IMR-90 (cell line): ENCODE measurements at regions not wholly inside any gene's neighbourhood (a gene's known extent, or its start where the extent isn't known, plus 50 kb on each side); places are given as distances from the start of the nearest gene placed in this dataset.

ENCODE experiments used
- ATAC-seq: fragments of 200-7000 bp; cut with Tn5 transposase; 2 replicates; pipeline ENCODE4 v1.9.1; 2020; ENCODE audit warnings: low read depth, mild to moderate bottlenecking, moderate library complexity
- BruUV-seq: library from RNA; stranded (reverse); fragments of 400-500 nt; replicated peaks from 2 replicates; lab custom pipeline; 2021; lab: Mats Ljungman, UMichigan
- CTCF ChIA-PET: fragments of 300-600 bp; formaldehyde crosslinking; extraction: SDS; loops from one replicate; lab custom pipeline; 2021; ENCODE audit warnings: antibody characterized with exemption; lab: Yijun Ruan, JAX
- POLR2A ChIA-PET: fragments of 300-600 bp; sonication (Branson Sonifier 250); formaldehyde crosslinking; loops from one replicate; lab custom pipeline; 2022; ENCODE audit warnings: antibody characterized with exemption; ENCODE audit not compliant: unreplicated experiment; lab: Charles Lee
- DNase-seq: peaks from one replicate; pipeline ENCODE4 v3.0.0; 2013
- H2AFZ ChIP-seq: replicated peaks from 2 replicates; pipeline ENCODE3; 2013; ENCODE audit warnings: low read length, mild to moderate bottlenecking; ENCODE audit not compliant: poor library complexity
- H2AK5ac ChIP-seq: 2 replicates; pipeline ENCODE4 v1.6.1; 2013; ENCODE audit warnings: low read depth, low read length, inconsistent platforms
- H2AK9ac ChIP-seq: replicated peaks from 2 replicates; pipeline ENCODE3; 2013; ENCODE audit warnings: mild to moderate bottlenecking, low read depth, low read length, moderate library complexity; ENCODE audit not compliant: poor library complexity
- H2BK120ac ChIP-seq: 2 replicates; pipeline ENCODE4 v1.6.1; 2013; ENCODE audit warnings: low read depth, low read length, inconsistent platforms
- H2BK15ac ChIP-seq: 3 replicates; pipeline ENCODE4 v1.6.1; 2013; ENCODE audit warnings: low read depth, low read length, inconsistent platforms
- H2BK20ac ChIP-seq: 2 replicates; pipeline ENCODE4 v1.6.1; 2013; ENCODE audit warnings: low read depth, mild to moderate bottlenecking, inconsistent platforms, low read length, moderate library complexity
- H2BK5ac ChIP-seq: 2 replicates; pipeline ENCODE4 v1.6.1; 2013; ENCODE audit warnings: mild to moderate bottlenecking, low read depth, low read length, inconsistent platforms; ENCODE audit not compliant: poor library complexity, severe bottlenecking
- H3K14ac ChIP-seq: replicated peaks from 2 replicates; pipeline ENCODE4 v1.6.1; 2013; ENCODE audit warnings: low read depth, low read length, inconsistent platforms
- H3K18ac ChIP-seq: 2 replicates; pipeline ENCODE4 v1.6.1; 2013; ENCODE audit warnings: low read depth, low read length, control low read depth
- H3K23ac ChIP-seq: 2 replicates; pipeline ENCODE4 v1.6.1; 2013; ENCODE audit warnings: low read depth, low read length, inconsistent platforms
- H3K27ac ChIP-seq: 2 replicates; pipeline ENCODE4 v1.5.1; 2013; ENCODE audit warnings: mild to moderate bottlenecking, control low read depth, low read length; ENCODE audit not compliant: insufficient read depth
- H3K27me3 ChIP-seq: 2 replicates; pipeline ENCODE4 v1.6.1; 2013; ENCODE audit warnings: low read length; ENCODE audit not compliant: control insufficient read depth, insufficient read depth
- H3K36me3 ChIP-seq: 2 replicates; pipeline ENCODE4 v1.6.1; 2013; ENCODE audit warnings: low read length, mixed read lengths; ENCODE audit not compliant: control insufficient read depth, insufficient read depth
- H3K4ac ChIP-seq: 2 replicates; pipeline ENCODE4 v1.6.1; 2013; ENCODE audit warnings: low read depth, low read length, inconsistent platforms
- H3K4me1 ChIP-seq: 2 replicates; pipeline ENCODE4 v1.6.1; 2013; ENCODE audit warnings: low read length, mixed read lengths; ENCODE audit not compliant: control insufficient read depth, insufficient read depth
- H3K4me2 ChIP-seq: 2 replicates; pipeline ENCODE4 v1.6.1; 2013; ENCODE audit warnings: low read depth, mild to moderate bottlenecking, control low read depth, low read length, moderate library complexity
- H3K4me3 ChIP-seq: 2 replicates; pipeline ENCODE4 v1.5.1; 2013; ENCODE audit warnings: low read depth, mild to moderate bottlenecking, control low read depth, low read length, moderate library complexity; ENCODE audit not compliant: insufficient read depth
- H3K56ac ChIP-seq: 2 replicates; pipeline ENCODE4 v1.6.1; 2013; ENCODE audit warnings: low read length, inconsistent platforms; ENCODE audit not compliant: insufficient read depth; ENCODE audit errors: extremely low read depth
- H3K79me1 ChIP-seq, 2 experiments: 2 replicates each; pipeline ENCODE4 v1.6.1; 2013; ENCODE audit warnings: low read length in 2 of 2, inconsistent platforms in 1 of 2, low read depth in 1 of 2
- H3K9ac ChIP-seq: 2 replicates; pipeline ENCODE4 v1.6.1; 2013; ENCODE audit warnings: low read depth, low read length, control low read depth
- H3K9me1 ChIP-seq: 2 replicates; pipeline ENCODE4 v1.6.1; 2013; ENCODE audit warnings: low read length, inconsistent platforms; ENCODE audit not compliant: insufficient read depth
- H3K9me3 ChIP-seq: 2 replicates; pipeline ENCODE4 v1.6.1; 2013; ENCODE audit warnings: low read length; ENCODE audit not compliant: control insufficient read depth, insufficient read depth
- H4K20me1 ChIP-seq: 2 replicates; pipeline ENCODE4 v1.6.1; 2013; ENCODE audit warnings: low read length, inconsistent platforms; ENCODE audit not compliant: insufficient read depth
- H4K5ac ChIP-seq: 2 replicates; pipeline ENCODE4 v1.6.1; 2013; ENCODE audit warnings: mild to moderate bottlenecking, low read depth, low read length, control low read depth
- H4K8ac ChIP-seq, 2 experiments: 2 replicates each; pipeline ENCODE4 v1.6.1; 2013; ENCODE audit warnings: low read depth in 2 of 2, low read length in 2 of 2, control low read depth in 1 of 2, inconsistent platforms in 1 of 2
- H4K91ac ChIP-seq: 2 replicates; pipeline ENCODE4 v1.6.1; 2013; ENCODE audit warnings: low read depth, low read length, inconsistent platforms; ENCODE audit not compliant: insufficient read depth
- BHLHE40 ChIP-seq: fragments of 150-350 bp; IDR thresholded peaks from 2 replicates; pipeline ENCODE4 v1.6.1; 2016; ENCODE audit warnings: mild to moderate bottlenecking, low read depth, low read length
- CEBPB ChIP-seq: IDR thresholded peaks from 2 replicates; pipeline ENCODE4 v1.6.1; 2012; ENCODE audit warnings: low read depth, low read length, improper control_type of control experiment
- CHD1 ChIP-seq: IDR thresholded peaks from 2 replicates; pipeline ENCODE4 v1.6.1; 2012; ENCODE audit warnings: low read depth, low read length, improper control_type of control experiment
- ELK1 ChIP-seq: fragments of 150-350 bp; IDR thresholded peaks from 2 replicates; pipeline ENCODE4 v1.6.1; 2016; ENCODE audit warnings: low read depth, mild to moderate bottlenecking, low read length, moderate library complexity, borderline replicate concordance
- FOS ChIP-seq: fragments of 150-350 bp; IDR thresholded peaks from 2 replicates; pipeline ENCODE4 v1.6.1; 2016; ENCODE audit warnings: low read depth, low read length
- MAFK ChIP-seq: IDR thresholded peaks from 2 replicates; pipeline ENCODE4 v1.6.1; 2012; ENCODE audit warnings: low read depth, low read length, improper control_type of control experiment
- MAZ ChIP-seq: IDR thresholded peaks from 2 replicates; pipeline ENCODE4 v1.6.1; 2012; ENCODE audit warnings: low read depth, mild to moderate bottlenecking, low read length, improper control_type of control experiment, moderate library complexity, borderline replicate concordance
- MXI1 ChIP-seq: IDR thresholded peaks from 2 replicates; pipeline ENCODE4 v1.6.1; 2012; ENCODE audit warnings: low read depth, mild to moderate bottlenecking, low read length, moderate library complexity, borderline replicate concordance
- NFE2L2 ChIP-seq: fragments of 150-350 bp; IDR thresholded peaks from 2 replicates; pipeline ENCODE4 v1.6.1; 2016; ENCODE audit warnings: low read depth, mild to moderate bottlenecking, low read length
- POLR2A ChIP-seq: IDR thresholded peaks from 2 replicates; pipeline ENCODE4 v1.6.1; 2012; ENCODE audit warnings: mild to moderate bottlenecking, low read depth, low read length
- RAD21 ChIP-seq: IDR thresholded peaks from 2 replicates; pipeline ENCODE4 v1.6.1; 2012; ENCODE audit warnings: low read length, improper control_type of control experiment
- RCOR1 ChIP-seq: IDR thresholded peaks from 2 replicates; pipeline ENCODE4 v1.6.1; 2012; ENCODE audit warnings: mild to moderate bottlenecking, low read length, improper control_type of control experiment; ENCODE audit not compliant: insufficient replicate concordance
- RFX5 ChIP-seq: IDR thresholded peaks from 2 replicates; pipeline ENCODE4 v1.8.0; 2012; ENCODE audit warnings: low read depth, mild to moderate bottlenecking, low read length, moderate library complexity
- SMC3 ChIP-seq: fragments of 150-350 bp; IDR thresholded peaks from 2 replicates; pipeline ENCODE4 v1.6.1; 2016; ENCODE audit warnings: low read depth, mild to moderate bottlenecking, antibody characterized with exemption, low read length, moderate library complexity
- USF2 ChIP-seq: fragments of 150-350 bp; IDR thresholded peaks from 2 replicates; pipeline ENCODE4 v1.6.1; 2017; ENCODE audit warnings: mild to moderate bottlenecking, antibody characterized with exemption, low read length, low read depth
- WGBS, 2 experiments: methylation state at CpG; one replicate each; pipeline versions ENCODE4 v1.1.5 to v1.1.7; 2013; ENCODE audit warnings: missing lambda C conversion rate in 2 of 2; ENCODE audit not compliant: insufficient read length in 1 of 2; ENCODE audit errors: extremely low coverage in 2 of 2; 5-methylcytosine and 5-hydroxymethylcytosine counted together
- dilution Hi-C: fragments of 300-500 bp; cut with HindIII; formaldehyde crosslinking; loops from one replicate; pipeline ENCODE4 v1.14.3; 2018; ENCODE audit warnings: low sequenced_read_pairs; ENCODE audit not compliant: unreplicated experiment
- in situ Hi-C: fragments of 300-500 bp; cut with MboI; formaldehyde crosslinking; loops from 3 replicates; pipeline ENCODE4 v1.14.3; 2019; ENCODE audit warnings: low sequenced_read_pairs, inconsistent platforms, mixed read lengths
- intact Hi-C: fragments of 100-400 bp; cut with micrococcal nuclease; formaldehyde crosslinking; loops from 2 replicates; pipeline ENCODE4 v1.10.0; 2022
- TF ChIP-seq, protein P1 (sequence below): conservative IDR thresholded peaks from 2 replicates; pipeline ENCODE4 v1.5.1; 2012; ENCODE audit warnings: mild to moderate bottlenecking, low read depth, low read length, improper control_type of control experiment

DNA sequence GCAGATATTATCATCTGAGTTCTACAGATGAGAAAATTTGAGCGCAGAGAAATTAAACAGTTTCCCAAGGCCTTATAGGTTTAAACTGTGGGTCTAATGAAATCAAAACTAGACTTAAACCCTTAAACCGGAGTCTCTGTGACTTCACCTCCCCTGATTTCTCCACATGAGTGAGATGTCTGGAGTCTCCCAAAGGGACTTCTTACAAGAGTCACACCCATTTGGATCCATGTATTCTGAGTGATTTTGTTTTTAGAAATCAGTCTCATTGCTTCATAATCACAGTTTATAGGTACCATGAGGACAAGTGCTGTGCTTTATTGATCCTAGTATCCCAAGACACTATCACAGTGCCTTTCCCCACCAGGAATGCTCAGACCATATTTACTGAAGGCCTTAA lies 206.0 kb upstream of the JUN start:
- no peak overlapping the region for H2BK120ac ChIP-seq
- H4K5ac ChIP-seq: no peak overlapping the region
- no CpG with 5 or more reads among the region's 2 CpGs for WGBS, 2 experiments
- no peak overlapping the region for H4K8ac ChIP-seq
- H2BK15ac ChIP-seq: no peak overlapping the region
- in situ Hi-C loops: no loop called here
- H3K14ac ChIP-seq: no peak overlapping the region
- no peaks in the 10 kb centered on the region for H3K79me1 ChIP-seq
- no peaks in the 10 kb centered on the region; the same call in 1 of the 2 replicates for H3K27me3 ChIP-seq
- no peak overlapping the region for H3K9ac ChIP-seq
- H2BK5ac ChIP-seq: no peak overlapping the region
- TF ChIP-seq RFX5 (no peak), POLR2A (no peak), MAZ (no peak), SMC3 (no peak), NFE2L2 (no peak), MXI1 (no peak), CHD1 (no peak), BHLHE40 (no peak), CEBPB (no peak), RAD21 (no peak), FOS (no peak), RCOR1 (no peak), MAFK (no peak), USF2 (no peak), ELK1 (no peak)
- TF ChIP-seq, protein P1, sequence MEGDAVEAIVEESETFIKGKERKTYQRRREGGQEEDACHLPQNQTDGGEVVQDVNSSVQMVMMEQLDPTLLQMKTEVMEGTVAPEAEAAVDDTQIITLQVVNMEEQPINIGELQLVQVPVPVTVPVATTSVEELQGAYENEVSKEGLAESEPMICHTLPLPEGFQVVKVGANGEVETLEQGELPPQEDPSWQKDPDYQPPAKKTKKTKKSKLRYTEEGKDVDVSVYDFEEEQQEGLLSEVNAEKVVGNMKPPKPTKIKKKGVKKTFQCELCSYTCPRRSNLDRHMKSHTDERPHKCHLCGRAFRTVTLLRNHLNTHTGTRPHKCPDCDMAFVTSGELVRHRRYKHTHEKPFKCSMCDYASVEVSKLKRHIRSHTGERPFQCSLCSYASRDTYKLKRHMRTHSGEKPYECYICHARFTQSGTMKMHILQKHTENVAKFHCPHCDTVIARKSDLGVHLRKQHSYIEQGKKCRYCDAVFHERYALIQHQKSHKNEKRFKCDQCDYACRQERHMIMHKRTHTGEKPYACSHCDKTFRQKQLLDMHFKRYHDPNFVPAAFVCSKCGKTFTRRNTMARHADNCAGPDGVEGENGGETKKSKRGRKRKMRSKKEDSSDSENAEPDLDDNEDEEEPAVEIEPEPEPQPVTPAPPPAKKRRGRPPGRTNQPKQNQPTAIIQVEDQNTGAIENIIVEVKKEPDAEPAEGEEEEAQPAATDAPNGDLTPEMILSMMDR: no peak
- no peak overlapping the region for H3K4me3 ChIP-seq
- H3K36me3 ChIP-seq: no peaks in the 10 kb centered on the region
- H3K4me1 ChIP-seq: peaks cover 1% of the 10 kb centered on the region; the same call in 1 of the 2 replicates
- H3K4me2 ChIP-seq: no peak overlapping the region
- no peak overlapping the region for H3K4ac ChIP-seq
- no peak overlapping the region for H2AK9ac ChIP-seq
- no peak overlapping the region for H3K23ac ChIP-seq
- DNase-seq (no peak), ATAC-seq (no peak)
- intact Hi-C loops: no loop called here
- no peak overlapping the region for H3K18ac ChIP-seq
- H2BK20ac ChIP-seq: no peak overlapping the region
- no peaks in the 10 kb centered on the region for H4K20me1 ChIP-seq
- ChIA-PET CTCF (no interaction called here), POLR2A (no interaction called here)
- H3K9me3 ChIP-seq: no peaks in the 10 kb centered on the region
- no peak overlapping the region for H3K56ac ChIP-seq
- dilution Hi-C loops: no loop called here
- H3K27ac ChIP-seq: no peak overlapping the region
- no TSS peak for BruUV-seq
- H2AK5ac ChIP-seq: no peak overlapping the region
- H3K9me1 ChIP-seq: no peaks in the 10 kb centered on the region
- no peak overlapping the region for H2AFZ ChIP-seq
- H4K91ac ChIP-seq: no peak overlapping the region
